HG03565 (cell line): ENCODE measurements at regions not wholly inside any gene's neighbourhood (a gene's known extent, or its start where the extent isn't known, plus 50 kb on each side); places are given as distances from the start of the nearest gene placed in this dataset.

Experiments
- ATAC-seq: cut with Tn5 transposase; IDR thresholded peaks from one replicate; pipeline ENCODE4 v1.9.1; 2021; ENCODE audit warnings: mild to moderate bottlenecking, moderate library complexity; ENCODE audit not compliant: unreplicated experiment

DNA sequence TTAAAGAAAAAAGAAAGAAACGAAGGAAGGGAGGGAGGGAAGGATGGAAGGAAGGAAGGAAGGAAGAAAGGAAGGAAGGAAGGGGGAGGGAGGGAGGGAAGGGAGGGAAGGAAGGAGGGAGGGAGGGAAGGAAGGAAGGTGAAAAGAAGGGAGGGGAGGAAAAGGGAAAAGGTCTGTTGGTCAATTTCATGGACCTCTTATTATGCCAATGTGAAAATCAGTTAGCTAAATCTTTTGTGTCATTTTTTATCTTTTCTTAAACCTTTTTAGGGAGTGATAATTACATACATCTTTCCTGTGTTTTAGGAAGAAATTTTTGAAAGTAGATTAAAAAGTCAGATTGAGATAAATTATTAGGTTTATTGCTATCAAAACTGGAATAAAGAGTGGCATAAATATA is 670.2 kb upstream of the CITED2 start:
- ATAC-seq, result no peak

DNA sequence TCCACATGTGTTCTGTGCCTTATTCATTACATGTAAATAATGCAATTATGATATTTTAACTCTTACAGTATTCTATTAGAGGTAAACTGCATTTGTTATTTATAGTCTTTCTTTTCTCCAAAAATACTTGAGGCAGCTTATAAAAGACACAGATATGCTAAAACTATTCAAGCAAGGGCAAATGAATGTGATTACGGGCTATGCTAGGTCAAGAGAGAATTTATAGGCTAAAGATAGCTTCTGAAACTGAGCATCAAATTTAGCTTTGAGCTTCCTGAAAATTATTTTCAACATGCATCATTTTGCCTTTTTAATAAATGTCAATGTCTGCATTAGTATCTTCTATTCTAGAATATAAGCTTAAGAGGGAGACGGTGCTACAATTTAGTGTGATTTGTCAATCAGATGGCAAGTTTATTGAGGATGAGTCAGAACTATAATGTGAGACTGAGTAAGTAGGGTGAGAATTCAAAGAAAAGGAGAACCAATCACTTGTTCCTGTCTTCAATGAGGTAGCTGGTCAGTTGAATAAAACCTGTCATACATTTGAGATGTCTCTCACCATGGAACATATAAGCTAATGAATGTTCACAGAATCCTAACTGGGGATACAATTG is 669.4 kb upstream of the CITED2 start:
- ATAC-seq, result peak; percentile 49

- no peak for ATAC-seq
Measured at GRCh38 chr6:140043357-140043756, 668.9 kb upstream of the CITED2 start.

DNA sequence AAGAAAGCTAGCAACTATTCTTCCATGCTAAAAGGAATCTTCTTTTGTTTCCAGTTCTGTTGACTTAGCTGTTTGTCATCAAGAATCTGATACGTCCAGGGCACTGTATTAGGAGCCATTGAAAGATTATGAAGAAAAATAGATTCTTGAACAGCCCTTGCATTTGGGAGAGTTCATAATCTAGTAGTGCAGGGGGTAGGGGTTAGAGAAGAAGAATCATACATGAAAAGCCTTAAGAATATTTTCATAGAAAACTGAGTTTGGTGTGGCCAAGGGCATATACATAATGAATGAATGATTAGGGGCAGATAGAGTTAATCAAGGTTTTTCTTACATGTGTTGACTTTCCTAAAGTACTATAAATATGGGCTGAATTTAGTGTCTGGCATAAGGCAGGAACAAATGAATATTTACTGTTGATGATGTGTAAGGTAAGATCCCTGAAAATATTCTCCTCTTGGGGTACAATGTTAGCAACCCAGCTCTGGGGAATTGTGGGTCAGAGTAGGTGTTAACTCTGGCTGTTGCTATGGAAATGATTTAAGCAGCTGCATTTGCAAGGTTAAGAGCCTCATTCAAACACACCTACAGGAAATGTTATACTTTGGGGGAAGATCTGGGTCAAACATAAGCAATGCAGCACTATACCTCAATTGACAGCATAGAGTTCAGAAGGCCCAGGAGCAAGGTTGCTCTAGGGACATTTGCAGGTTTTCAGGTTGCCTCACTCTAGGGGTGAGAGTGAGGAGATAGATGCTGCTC is 667.3 kb upstream of the CITED2 start:
- ATAC-seq, result no peak

DNA sequence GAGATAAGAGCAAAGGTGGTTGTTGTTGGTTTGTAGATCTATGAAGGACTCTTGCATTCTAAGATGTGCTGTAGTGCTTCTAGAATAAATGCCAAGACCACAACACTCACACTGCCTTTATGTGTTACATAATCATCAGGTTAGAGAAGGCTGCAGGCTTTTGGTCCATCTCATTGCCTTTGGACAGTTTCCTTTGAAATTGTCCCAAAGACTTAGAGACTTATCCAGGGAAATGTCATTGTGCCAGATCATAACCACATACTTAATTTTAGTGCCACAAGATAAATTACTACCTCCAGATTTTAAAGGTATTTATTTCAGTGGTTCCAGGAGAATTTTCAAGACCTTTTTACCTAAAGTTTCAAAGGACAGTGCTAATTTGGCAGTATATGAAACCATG is 666.6 kb upstream of the CITED2 start:
- no peak for ATAC-seq

DNA sequence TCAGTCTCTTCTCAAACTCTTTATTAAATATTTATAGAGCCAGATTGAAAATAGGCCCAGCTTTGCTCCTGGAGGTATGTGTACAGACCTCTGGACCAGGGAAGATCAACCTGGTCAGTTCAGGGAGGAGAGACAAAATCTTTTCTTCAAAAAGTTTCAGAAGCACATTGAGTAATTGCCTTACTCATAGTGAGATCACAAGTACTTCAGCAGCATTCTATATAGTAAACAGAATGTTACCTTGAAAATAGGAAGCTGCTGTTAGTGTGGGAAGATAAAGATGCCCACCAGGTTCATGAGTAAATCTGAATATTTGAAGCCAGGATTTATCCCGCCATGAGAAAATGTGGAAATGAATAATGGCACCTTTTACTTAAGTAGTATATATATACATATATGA is 665.9 kb upstream of the CITED2 start:
- no peak for ATAC-seq

DNA sequence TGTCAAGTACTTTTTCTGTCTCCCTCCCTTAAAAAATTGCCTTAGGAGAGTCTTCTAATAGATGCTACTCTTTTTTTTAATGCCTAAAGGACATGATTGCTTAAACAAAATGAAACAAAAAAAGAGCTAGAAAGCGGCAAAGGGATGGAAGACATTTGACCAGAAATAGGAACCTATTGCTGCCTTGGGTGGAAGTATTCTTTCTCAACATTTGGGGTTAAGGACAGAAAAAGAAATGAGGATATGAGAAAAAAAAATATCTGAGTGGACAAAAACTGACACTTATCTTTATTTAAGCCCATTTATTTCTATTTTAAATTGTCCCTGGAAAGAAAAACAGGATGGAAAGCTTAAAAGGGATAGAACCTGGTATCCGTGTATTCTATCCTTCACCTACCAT is 664.9 kb upstream of the CITED2 start:
- no peak for ATAC-seq

GRCh38 chr6:140036196-140036595 is 661.7 kb upstream of the CITED2 start:
- ATAC-seq, result no peak

GRCh38 chr6:140032189-140032588 is 657.7 kb upstream of the CITED2 start:
- no peak for ATAC-seq

DNA sequence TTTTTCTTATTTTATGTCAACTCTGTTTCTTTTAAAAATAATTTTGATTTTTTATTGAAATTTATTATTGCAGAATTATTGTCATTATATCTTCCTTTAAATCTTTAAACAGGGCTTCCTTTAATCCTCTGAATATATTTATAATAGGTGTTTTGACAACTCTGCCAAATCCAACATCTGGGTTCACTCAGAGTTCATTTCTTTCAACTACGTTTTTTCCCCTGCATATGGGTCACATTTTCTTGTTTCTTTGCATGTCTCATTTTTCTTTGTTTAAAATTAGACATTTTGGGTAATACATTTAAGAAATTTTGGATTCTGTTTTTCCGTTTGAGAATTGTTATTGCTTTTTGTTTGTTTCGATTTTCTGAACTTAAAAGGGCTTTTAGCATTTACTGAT is 655.1 kb upstream of the CITED2 start:
- ATAC-seq, result no peak

DNA sequence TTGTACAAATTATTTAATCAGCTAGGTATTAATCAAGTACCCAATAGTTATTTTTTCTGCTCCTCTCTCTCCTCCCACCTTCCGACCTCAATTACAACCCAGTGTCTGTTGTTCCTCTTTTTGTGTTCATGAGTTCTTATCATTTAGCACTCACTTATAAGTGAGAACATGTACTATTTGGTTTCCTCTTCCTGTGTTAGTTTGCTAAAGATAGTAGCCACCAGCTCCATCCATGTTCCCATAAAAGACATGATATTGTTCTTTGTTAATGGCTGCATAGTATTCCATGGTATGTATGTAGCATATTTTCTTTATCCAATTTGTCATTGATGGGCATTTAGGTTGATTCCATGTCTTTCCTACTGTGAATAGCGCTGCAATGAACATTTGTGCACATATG is 652.8 kb upstream of the CITED2 start:
- no peak for ATAC-seq

- ATAC-seq, result no peak
Measured at GRCh38 chr6:140026546-140026945, 652.1 kb upstream of the CITED2 start.

DNA sequence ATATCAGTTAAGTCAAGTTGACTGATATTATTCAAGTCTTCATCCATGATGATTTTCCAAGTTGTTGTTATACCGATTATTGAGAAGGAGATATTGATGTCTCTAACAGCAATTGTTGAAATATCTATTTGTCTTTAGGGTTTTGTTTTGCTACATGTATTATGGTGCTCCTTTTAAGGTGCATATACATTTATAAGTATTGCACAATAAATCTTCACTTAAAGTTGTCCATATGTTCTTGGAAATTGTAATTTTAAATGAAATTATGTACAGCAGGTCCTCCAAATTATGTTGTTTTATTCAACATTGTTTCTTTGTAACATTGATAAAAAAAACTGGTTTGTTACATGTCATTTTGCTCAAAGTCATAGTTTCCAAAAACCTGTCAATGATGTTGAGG is 650.7 kb upstream of the CITED2 start:
- no peak for ATAC-seq

GRCh38 chr6:140020207-140020791 is 645.9 kb upstream of the CITED2 start:
- ATAC-seq, result no peak

- ATAC-seq, result no peak
Measured at GRCh38 chr6:140018588-140018987, 644.1 kb upstream of the CITED2 start.

- no peak for ATAC-seq
Measured at GRCh38 chr6:140017470-140017869, 643.0 kb upstream of the CITED2 start.

- no peak for ATAC-seq
Measured at GRCh38 chr6:140012150-140012549, 637.7 kb upstream of the CITED2 start.

GRCh38 chr6:140011537-140011936 is 637.1 kb upstream of the CITED2 start:
- no peak for ATAC-seq

DNA sequence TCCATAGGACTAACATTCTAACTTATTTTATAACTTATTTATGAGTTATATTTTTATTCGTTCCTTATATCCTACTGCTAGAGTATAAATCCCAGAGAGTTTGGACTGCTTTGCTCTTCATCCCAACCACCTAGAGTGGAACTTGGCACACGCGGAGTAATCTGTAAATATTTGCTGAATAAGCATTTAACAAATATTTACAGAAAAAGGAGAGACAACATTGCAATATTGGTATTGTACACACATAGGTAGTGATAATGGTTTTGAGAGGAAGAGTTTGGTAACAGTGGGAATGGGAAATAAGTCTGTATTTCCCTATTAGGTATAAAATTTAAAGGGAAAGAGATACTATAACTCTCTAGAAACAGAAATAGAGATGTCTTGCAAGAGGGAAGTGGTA is 634.8 kb upstream of the CITED2 start:
- no peak for ATAC-seq

DNA sequence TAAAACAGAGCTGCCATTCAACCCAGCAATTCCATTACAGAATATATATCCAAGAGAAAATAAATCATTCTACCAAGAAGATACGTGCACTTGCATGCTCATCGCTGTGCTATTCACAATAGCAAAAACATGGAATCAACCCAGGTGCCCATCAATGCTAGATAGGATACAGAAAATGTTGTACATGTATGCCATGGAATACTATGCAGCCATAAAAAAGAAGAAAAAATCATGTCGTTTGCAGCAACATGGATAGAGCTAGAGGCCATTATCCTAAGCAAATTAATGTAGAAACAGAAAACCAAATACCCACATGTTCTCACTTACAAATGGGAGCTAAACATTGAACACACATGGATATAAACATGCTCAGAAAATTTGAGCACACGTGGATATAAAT is 633.1 kb upstream of the CITED2 start:
- ATAC-seq, result no peak

- ATAC-seq, result no peak
Measured at GRCh38 chr6:140003217-140003616, 628.8 kb upstream of the CITED2 start.

DNA sequence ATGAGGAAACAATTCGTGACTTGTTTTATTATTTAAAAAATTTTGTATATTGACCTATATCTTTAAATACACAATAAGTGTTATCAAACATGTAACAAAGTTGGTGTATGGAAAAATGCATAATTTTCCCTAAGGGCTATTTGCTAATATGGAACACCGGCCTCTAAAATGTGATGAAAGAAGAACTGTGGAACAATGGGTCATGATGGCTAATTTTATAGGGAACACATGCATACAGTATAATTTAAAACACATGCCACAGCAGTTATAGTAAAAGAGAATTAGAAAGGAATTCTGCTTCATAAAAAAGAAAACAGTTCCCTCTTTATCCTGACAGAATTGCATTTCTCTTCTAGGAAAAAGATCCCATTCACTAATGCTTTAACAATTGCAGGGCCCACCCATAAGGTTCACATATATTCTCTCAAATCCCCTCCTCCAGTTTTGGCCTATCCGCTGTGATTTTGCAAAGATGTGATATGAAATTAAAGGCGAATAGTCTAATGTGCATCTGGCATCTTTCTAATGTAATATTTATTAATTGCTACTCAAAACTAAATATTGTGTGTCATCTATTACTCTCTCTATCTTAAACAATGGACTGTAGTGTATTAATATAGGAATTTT is 628.1 kb upstream of the CITED2 start:
- ATAC-seq, result no peak
